HTR-8/SVneo (cell line): ENCODE measurements at regions not wholly inside any gene's neighbourhood (a gene's known extent, or its start where the extent isn't known, plus 50 kb on each side); places are given as distances from the start of the nearest gene placed in this dataset.
"Not testable (repeated sequence)": the region's sequence is repeated elsewhere in the genome, so short reads cannot be mapped to it uniquely, and the experiment has no call there.

Experiments
- DNase-seq: peaks from one replicate; pipeline ENCODE4 v3.0.0; 2011; ENCODE audit warnings: low spot score, mixed read lengths; ENCODE audit not compliant: insufficient read length
- FAIRE-seq: peaks from 2 replicates; lab custom pipeline; 2011; peaks lifted over from hg19 to GRCh38; lab: Jason Lieb, UNC

GRCh38 chr18:38241216-38241615 lies 675.6 kb upstream of the CELF4 start:
- no peak for DNase-seq
- FAIRE-seq, result no peak

- no peak for FAIRE-seq
- DNase-seq, result no peak
Measured at GRCh38 chr18:38239606-38240005, 674.0 kb upstream of the CELF4 start.

- FAIRE-seq (no peak), DNase-seq (no peak)
Measured at GRCh38 chr18:38237796-38238195, 672.2 kb upstream of the CELF4 start.

- DNase-seq, result no peak
- no peak for FAIRE-seq
Measured at GRCh38 chr18:38221476-38222100, 656.0 kb upstream of the CELF4 start.

GRCh38 chr18:38198956-38199355 lies 633.4 kb upstream of the CELF4 start:
- FAIRE-seq, result no peak
- DNase-seq, result no peak

GRCh38 chr18:38198526-38198925 lies 632.9 kb upstream of the CELF4 start:
- DNase-seq, result no peak
- no peak for FAIRE-seq

GRCh38 chr18:38186491-38186890 lies 620.9 kb upstream of the CELF4 start:
- FAIRE-seq (no peak), DNase-seq (no peak)

GRCh38 chr18:38174594-38174993 lies 609.0 kb upstream of the CELF4 start:
- FAIRE-seq (no peak), DNase-seq (no peak)

- no peak for DNase-seq
- no peak for FAIRE-seq
Measured at GRCh38 chr18:38174173-38174572, 608.6 kb upstream of the CELF4 start.

- no peak for DNase-seq
- FAIRE-seq, result no peak
Measured at GRCh38 chr18:38170845-38171244, 605.2 kb upstream of the CELF4 start.

GRCh38 chr18:38167623-38168022 lies 602.0 kb upstream of the CELF4 start:
- no peak for FAIRE-seq

GRCh38 chr18:38153116-38153515 lies 587.5 kb upstream of the CELF4 start:
- not testable (repeated sequence) for DNase-seq, FAIRE-seq

More at GRCh38 chr18:38167623-38168022, 602.0 kb upstream of the CELF4 start:
- DNase-seq, result no peak

GRCh38 chr18:38116716-38117115 lies 551.1 kb upstream of the CELF4 start:
- FAIRE-seq, result no peak

GRCh38 chr18:38115201-38115600 lies 549.6 kb upstream of the CELF4 start:
- DNase-seq, result no peak
- no peak for FAIRE-seq

More at GRCh38 chr18:38116716-38117115, 551.1 kb upstream of the CELF4 start:
- DNase-seq, result no peak

- no peak for FAIRE-seq
Measured at GRCh38 chr18:38087538-38087937, 521.9 kb upstream of the CELF4 start.

GRCh38 chr18:38081516-38081915 lies 515.9 kb upstream of the CELF4 start:
- FAIRE-seq (no peak), DNase-seq (no peak)

More at GRCh38 chr18:38087538-38087937, 521.9 kb upstream of the CELF4 start:
- DNase-seq, result no peak

- no peak for FAIRE-seq
- DNase-seq, result no peak
Measured at GRCh38 chr18:38077229-38077628, 511.6 kb upstream of the CELF4 start.

GRCh38 chr18:38076346-38077070 lies 510.9 kb upstream of the CELF4 start:
- FAIRE-seq, result no peak
- no peak for DNase-seq

GRCh38 chr18:38074298-38074876 lies 508.8 kb upstream of the CELF4 start:
- FAIRE-seq (no peak), DNase-seq (no peak)

- FAIRE-seq (no peak), DNase-seq (no peak)
Measured at GRCh38 chr18:38067821-38068220, 502.2 kb upstream of the CELF4 start.

- DNase-seq (no peak), FAIRE-seq (no peak)
Measured at GRCh38 chr18:38067086-38067485, 501.5 kb upstream of the CELF4 start.
